ENCODE measurements at regions not wholly inside any gene's neighbourhood (a gene's known extent, or its start where the extent isn't known, plus 50 kb on each side); places are given as distances from the start of the nearest gene placed in this dataset.
"Not testable (repeated sequence)": the region's sequence is repeated elsewhere in the genome, so short reads cannot be mapped to it uniquely, and the experiment has no call there.

DNA sequence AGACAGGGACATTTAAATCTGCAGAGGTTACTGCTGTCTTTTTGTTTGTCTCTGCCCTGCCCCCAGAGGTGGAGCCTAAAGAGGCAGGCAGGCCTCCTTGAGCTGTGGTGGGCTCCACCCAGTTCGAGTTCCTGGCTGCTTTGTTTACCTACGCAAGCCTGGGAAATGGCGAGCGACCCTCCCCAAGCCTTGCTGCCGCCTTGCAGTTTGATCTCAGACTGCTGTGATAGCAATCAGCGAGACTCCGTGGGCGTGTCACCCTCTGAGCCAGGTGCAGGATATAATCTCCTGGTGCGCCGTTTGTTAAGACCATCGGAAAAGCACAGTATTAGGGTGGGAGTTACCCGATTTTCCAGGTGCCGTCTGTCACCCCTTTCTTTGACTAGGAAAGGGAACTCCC, 93.3 kb downstream of the ANKRD30BL start:
- DNase-seq: not testable (repeated sequence)

DNA sequence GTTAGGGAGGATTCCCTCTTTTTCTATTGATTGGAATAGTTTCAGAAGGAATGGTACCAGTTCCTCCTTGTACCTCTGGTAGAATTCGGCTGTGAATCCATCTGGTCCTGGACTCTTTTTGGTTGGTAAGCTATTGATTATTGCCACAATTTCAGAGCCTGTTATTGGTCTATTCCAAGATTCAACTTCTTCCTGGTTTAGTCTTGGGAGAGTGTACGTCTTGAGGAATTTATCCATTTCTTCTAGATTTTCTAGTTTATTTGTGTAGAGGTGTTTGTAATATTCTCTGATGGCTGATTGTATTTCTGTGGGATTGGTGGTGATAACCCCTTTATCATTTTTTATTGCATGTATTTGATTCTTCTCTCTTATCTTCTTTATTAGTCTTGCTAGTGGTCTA, 96.4 kb downstream of the ANKRD30BL start:
- DNase-seq: not testable (repeated sequence)

DNA sequence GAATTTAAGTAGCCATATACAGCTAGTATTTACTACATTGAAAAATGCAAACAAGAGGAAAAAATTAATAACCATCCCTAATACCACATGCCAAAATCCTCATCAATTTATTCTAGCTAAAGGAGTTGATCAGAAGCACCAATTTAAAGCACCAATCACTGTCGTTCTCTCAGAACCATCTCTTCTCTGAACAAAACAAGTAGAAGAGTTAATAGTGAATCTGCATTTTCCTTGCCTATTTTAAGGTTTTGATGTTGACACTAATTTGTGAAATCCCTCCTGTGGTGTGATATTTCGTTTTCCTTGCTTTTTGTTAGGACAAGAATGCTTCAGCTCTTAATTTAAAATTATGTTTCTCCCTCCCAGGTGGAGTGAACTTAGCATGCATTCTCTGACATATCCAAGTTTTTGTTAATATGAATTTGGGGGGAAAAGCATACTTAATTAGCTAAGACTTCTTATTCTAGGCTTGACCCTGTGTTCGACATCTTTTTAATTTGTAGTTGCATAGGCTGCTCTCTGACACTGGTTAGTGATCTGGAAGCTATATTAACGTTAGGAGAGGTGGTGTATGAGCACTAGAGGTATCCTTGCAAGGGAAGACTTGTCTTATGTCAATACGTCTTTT, 122.0 kb downstream of the ANKRD30BL start:
- DNase-seq: not testable (repeated sequence)

DNA sequence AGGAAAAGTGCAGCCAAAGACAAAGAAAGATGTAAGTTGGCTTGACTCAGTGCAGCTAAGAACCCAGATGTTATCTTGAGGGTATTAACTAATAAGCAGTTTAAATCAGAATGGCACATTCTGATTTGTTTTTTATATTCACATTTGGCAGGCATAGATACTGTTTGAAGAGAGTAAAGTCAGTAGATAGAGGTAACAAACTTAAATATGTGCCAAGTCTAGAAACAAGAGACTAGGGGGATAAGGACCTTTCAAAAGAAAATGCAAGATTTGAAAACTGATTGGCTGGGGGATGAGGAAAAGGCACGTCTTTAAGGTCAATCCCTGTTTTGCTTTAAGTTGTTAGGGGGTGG, 122.9 kb downstream of the ANKRD30BL start:
- DNase-seq: peak; percentile 16

- DNase-seq: no peak
Measured at GRCh38 chr2:132038179-132038882, 123.4 kb downstream of the ANKRD30BL start.

GRCh38 chr2:132037527-132038178, 124.1 kb downstream of the ANKRD30BL start:
- peak; percentile 72 for DNase-seq

DNA sequence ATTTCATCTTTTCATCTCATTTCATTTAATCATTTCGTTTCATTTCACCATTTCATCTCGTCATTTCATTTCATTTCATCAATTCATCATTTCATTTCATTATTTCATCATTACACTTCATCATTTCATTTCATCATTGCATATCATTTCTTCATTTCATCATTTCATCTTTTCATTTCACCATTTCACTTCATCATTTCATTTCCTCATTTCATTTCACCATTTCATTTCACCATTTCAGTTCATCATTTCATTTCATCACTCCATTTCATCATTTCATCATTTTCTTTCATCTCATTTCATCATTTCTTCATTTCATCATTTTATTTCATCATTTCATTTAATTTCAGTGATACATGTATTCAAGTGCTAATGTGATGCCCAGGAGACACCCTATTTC, 127.1 kb downstream of the ANKRD30BL start:
- no peak for DNase-seq

DNA sequence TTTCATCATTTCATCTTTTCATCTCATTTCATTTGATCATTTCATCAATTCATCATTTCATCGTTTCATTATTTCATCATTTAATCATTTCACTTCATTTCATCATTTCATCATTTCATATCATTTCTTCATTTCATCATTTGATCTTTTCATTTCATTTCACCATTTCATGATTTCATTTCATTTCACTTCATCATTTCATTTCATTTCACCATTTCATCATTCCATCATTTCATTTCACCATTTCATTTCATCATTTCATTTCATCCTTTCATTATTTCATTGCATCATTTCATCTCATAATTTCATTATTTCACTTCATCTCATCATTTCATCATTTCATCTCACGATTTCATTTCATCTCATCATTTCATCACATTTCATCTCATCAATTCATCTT, 127.8 kb downstream of the ANKRD30BL start:
- no peak for DNase-seq

DNA sequence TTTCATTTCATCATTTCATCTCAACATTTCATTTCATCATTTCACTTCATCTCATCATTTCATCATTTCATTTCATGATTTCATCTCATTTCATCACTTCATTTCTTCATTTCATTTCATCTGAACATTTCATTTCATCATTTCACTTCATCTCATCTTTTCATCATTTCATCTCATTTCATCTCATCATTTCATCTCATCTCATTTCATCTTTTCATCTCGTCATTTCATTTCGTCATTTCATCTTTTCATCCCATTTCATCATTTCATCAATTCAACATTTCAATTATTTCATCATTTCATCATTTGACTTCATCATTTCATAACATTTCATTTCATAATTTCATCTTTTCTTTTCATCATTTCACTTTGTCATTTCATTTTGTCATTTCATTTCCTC, 128.4 kb downstream of the ANKRD30BL start:
- DNase-seq: no peak

GRCh38 chr2:132012046-132012445, 149.7 kb downstream of the ANKRD30BL start:
- peak; percentile 33 for DNase-seq

DNA sequence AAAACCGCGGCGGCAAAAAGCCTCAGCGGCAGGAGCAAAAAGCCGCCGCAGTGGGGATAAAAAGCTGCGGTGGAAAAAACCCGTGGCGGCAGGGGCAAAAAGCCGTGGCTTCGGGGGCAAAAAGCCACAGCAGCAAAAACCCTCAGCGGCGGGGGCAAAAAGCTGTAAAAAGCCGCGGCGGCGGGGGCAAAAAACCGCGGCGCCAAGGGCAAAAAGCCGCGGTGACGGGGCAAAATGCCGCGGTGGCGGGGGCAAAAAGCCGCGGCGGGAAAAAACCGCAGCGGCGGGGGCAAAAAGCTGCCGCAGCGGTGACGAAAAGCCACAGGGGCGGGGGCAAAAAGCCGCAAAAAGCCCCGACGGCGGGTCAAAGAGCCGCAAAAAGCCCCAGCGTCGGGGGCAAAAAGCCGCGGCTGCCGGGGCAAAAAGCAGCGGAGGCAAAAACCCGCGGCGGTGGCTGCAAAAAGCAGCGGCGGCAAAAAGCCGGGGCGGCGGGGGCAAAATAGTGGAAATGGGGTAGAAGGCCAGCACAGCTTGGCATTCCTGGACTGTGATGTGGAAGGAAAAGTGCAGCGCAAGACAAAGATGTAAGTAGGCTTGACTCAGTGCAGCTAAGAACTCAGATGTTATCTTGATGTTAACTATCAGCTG, 151.8 kb downstream of the ANKRD30BL start:
- no peak for DNase-seq

DNA sequence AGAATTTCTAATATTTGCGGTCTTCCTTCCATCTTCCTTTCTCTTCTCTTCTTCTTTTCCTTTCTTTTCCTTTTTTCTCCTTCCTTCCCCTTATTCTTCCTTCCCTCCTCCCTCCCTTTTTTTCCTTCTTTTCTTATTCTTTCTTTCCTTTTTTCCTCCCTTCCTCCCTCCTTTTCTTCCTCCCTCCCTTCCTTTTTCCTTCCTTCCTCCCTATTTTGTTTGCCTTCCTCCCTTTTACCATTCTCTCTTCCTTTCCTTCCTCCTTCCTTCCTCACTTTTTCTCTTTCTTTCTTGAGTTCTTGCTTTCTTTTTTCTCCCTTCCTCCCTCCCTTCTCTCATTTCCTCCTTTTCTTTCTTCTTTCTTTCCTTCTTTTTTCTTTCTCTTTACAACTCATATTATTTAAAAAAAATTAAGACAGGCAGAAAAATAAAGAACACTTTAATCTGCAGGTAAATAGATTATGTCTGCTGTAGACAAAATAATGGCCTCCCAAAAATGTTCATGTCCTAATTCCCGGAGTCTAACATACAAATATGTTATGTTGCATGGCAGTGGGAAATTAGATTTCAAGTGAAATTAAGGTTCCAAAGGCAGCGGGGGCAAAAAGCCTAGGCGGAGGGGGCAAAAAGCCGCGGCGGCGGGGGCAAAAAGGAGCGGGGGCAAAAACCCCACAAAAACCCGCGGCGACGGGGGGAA, 152.4 kb downstream of the ANKRD30BL start:
- DNase-seq: no peak

DNA sequence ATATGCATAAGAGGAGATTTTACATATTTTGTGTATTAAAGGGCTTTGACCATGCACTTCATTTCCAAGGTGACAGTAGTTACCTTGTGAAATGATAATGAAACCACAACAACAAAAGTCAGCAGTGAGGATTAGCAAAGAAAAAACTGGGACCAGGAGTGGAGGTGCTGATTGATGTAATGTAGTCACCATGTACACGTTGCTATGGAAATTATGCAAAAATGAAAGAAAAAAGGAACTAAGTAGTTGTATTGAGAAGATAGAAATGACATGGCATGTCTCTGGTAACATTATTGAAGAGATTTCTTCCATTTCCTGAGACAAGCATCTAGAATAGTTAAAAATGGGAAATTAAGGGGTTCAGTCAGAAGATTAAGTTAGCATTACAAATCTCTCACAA, 171.0 kb downstream of the ANKRD30BL start:
- not testable (repeated sequence) for DNase-seq

GRCh38 chr2:131966671-131967070, 195.1 kb downstream of the ANKRD30BL start:
- not testable (repeated sequence) for DNase-seq

GRCh38 chr2:131966256-131966655, 195.5 kb downstream of the ANKRD30BL start:
- DNase-seq: no peak

DNA sequence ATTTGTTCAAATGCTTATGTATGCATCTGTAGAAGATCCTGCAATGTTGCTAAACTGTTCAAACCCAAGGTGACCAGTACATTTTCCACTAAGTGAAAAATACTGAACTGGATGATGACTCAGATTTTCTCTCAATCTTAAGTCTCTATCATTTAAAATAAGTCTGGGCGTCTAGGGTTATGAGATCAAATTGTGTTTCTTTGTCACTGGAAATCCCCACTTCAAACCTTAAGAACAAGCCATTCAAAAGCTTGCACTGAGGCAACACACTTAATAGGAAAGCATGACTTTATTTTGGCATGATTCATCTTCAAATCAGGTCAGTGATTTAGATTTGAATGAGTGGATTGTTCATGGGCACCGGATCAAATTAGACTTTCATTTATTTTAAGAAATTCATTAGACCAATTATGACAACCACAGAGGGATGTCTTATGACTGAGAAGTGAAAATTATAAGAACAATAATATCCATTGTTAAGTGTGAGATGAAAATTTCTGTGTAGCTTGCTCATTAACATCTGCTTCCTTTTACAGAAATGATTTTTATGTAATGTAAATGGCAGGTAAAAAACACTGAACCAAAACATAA, 203.6 kb downstream of the ANKRD30BL start:
- DNase-seq: not testable (repeated sequence)

- DNase-seq: not testable (repeated sequence)
Measured at GRCh38 chr2:131948641-131949040, 213.1 kb downstream of the ANKRD30BL start.

- not testable (repeated sequence) for DNase-seq
Measured at GRCh38 chr2:131923287-131923686, 238.5 kb downstream of the ANKRD30BL start.

DNA sequence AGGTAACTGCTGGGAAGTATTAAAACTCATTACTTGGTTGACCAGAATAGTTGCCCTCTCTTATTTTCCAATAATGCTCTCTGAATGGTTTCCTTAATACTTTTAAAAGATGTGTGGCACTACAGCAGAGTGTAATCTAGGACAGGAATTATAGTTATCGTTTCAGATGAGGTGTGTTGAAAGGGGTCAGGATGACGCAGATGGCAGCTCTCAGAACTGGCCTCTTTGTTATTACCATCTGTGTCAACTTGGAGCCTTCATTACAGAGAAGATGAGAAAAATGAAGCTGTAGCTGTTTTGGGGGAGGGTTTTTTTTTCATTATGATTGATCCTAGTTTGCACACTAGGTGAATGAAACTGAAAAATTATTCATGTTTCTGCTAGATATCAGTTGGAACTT, 238.9 kb downstream of the ANKRD30BL start:
- DNase-seq: not testable (repeated sequence)

Measured in NCI-H1694 treated with DMSO at 0.1 percent for 48 hours (cell line).